MM.1S (cell line): ENCODE measurements at regions not wholly inside any gene's neighbourhood (a gene's known extent, or its start where the extent isn't known, plus 50 kb on each side); places are given as distances from the start of the nearest gene placed in this dataset.

Experiments
- DNase-seq: peaks from one replicate; pipeline ENCODE4 v3.0.0-alpha.2; 2015
- H2AFZ ChIP-seq: fragments of 300-600 bp; sonication (generic); 2 replicates; pipeline ENCODE4 v1.6.0; 2016; ENCODE audit warnings: antibody characterized with exemption, low read length
- H3F3A ChIP-seq: fragments of 300-600 bp; sonication (generic); 2 replicates; pipeline ENCODE4 v1.6.1; 2016; ENCODE audit warnings: mild to moderate bottlenecking, antibody characterized with exemption, low read length, moderate library complexity, mixed read lengths; ENCODE audit not compliant: insufficient read depth
- H3K27ac ChIP-seq: fragments of 300-600 bp; sonication (generic); 2 replicates; pipeline ENCODE4 v1.5.1; 2016; ENCODE audit warnings: mild to moderate bottlenecking, low read length
- H3K27me3 ChIP-seq: fragments of 300-600 bp; sonication (generic); replicated peaks from 2 replicates; pipeline ENCODE4 v1.6.0; 2016; ENCODE audit warnings: low read length; ENCODE audit not compliant: insufficient read depth
- H3K36me3 ChIP-seq: fragments of 300-600 bp; sonication (generic); replicated peaks from 2 replicates; pipeline ENCODE4 v1.6.1; 2016; ENCODE audit warnings: mild to moderate bottlenecking, low read length, mixed read lengths; ENCODE audit not compliant: insufficient read depth
- H3K4me1 ChIP-seq: fragments of 300-600 bp; sonication (generic); 2 replicates; pipeline ENCODE4 v1.6.1; 2016; ENCODE audit warnings: low read length, mixed read lengths
- H3K4me2 ChIP-seq: fragments of 300-600 bp; sonication (generic); 2 replicates; pipeline ENCODE4 v1.6.0; 2016; ENCODE audit warnings: low read depth, low read length
- H3K4me3 ChIP-seq: fragments of 300-600 bp; sonication (generic); 2 replicates; pipeline ENCODE4 v1.5.1; 2016; ENCODE audit warnings: low read length, mixed read lengths
- H3K79me2 ChIP-seq: fragments of 300-600 bp; sonication (generic); 2 replicates; pipeline ENCODE4 v1.6.1; 2016; ENCODE audit warnings: mixed run types, low read length, mixed read lengths
- H3K9ac ChIP-seq: fragments of 300-600 bp; sonication (generic); 2 replicates; pipeline ENCODE4 v1.6.1; 2016; ENCODE audit warnings: low read length, mixed read lengths
- H3K9me2 ChIP-seq: fragments of 300-600 bp; sonication (generic); replicated peaks from 2 replicates; pipeline ENCODE4 v1.6.1; 2016; ENCODE audit warnings: mild to moderate bottlenecking, low read length, mixed read lengths; ENCODE audit not compliant: insufficient read depth
- H3K9me3 ChIP-seq: fragments of 300-600 bp; sonication (generic); replicated peaks from 2 replicates; pipeline ENCODE4 v1.6.1; 2016; ENCODE audit warnings: mild to moderate bottlenecking, low read length, mixed read lengths; ENCODE audit not compliant: insufficient read depth
- H4K20me1 ChIP-seq: fragments of 300-600 bp; sonication (generic); 2 replicates; pipeline ENCODE4 v1.6.1; 2016; ENCODE audit warnings: mild to moderate bottlenecking, low read length, moderate library complexity, mixed read lengths; ENCODE audit not compliant: insufficient read depth
- EZH2 ChIP-seq: fragments of 300-600 bp; sonication (generic); optimal IDR thresholded peaks from 2 replicates; pipeline ENCODE3; 2017; ENCODE audit warnings: low read depth, mild to moderate bottlenecking, antibody characterized with exemption, low read length, mixed read lengths
- EZH2phosphoT487 ChIP-seq: fragments of 300-600 bp; sonication (generic); IDR thresholded peaks from 2 replicates; pipeline ENCODE4 v1.6.1; 2018; ENCODE audit warnings: antibody characterized with exemption, low read length
- TF ChIP-seq, protein P1 (sequence below): fragments of 300-600 bp; sonication (generic); IDR thresholded peaks from 2 replicates; pipeline ENCODE4 v1.5.1; 2016; ENCODE audit warnings: antibody characterized with exemption, low read length, mixed read lengths

DNA sequence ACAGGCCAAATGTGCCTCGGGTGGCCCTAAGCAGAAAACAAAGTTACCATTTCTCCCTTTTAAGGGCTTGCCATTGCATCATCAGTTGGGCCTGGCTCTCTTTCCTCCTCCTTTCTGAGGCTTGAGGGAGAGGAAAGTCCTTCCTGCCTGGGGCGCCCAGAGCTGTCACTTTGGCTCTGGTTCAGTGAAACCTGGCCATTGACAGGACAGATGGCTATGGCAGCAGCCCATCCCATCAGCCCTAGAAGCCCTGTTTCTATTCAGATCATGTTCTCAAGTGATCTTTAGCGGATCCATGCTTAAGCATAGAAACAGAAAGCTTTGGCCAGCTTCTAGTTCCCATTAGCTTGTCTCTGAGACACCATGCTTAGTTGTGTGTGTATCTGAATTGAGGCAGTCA lies 293.4 kb downstream of the YTHDC2 start:
- no peaks in the 10 kb centered on the region for H3K27me3 ChIP-seq
- no peaks in the 10 kb centered on the region for H4K20me1 ChIP-seq
- no peaks in the 10 kb centered on the region for H3K36me3 ChIP-seq
- no peaks in the 10 kb centered on the region for H3K4me1 ChIP-seq
- no peaks in the 10 kb centered on the region for H3K79me2 ChIP-seq
- no peaks in the 10 kb centered on the region for H3K9me2 ChIP-seq
- H3K9ac ChIP-seq = no peak overlapping the region
- H2AFZ ChIP-seq = no peak overlapping the region
- no peak overlapping the region for H3K4me2 ChIP-seq
- TF ChIP-seq EZH2 = no peak
- TF ChIP-seq EZH2phosphoT487 = no peak
- TF ChIP-seq, protein P1, sequence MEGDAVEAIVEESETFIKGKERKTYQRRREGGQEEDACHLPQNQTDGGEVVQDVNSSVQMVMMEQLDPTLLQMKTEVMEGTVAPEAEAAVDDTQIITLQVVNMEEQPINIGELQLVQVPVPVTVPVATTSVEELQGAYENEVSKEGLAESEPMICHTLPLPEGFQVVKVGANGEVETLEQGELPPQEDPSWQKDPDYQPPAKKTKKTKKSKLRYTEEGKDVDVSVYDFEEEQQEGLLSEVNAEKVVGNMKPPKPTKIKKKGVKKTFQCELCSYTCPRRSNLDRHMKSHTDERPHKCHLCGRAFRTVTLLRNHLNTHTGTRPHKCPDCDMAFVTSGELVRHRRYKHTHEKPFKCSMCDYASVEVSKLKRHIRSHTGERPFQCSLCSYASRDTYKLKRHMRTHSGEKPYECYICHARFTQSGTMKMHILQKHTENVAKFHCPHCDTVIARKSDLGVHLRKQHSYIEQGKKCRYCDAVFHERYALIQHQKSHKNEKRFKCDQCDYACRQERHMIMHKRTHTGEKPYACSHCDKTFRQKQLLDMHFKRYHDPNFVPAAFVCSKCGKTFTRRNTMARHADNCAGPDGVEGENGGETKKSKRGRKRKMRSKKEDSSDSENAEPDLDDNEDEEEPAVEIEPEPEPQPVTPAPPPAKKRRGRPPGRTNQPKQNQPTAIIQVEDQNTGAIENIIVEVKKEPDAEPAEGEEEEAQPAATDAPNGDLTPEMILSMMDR = no peak
- H3K27ac ChIP-seq = no peak overlapping the region
- H3K4me3 ChIP-seq = no peak overlapping the region
- no peak for DNase-seq
- no peaks in the 10 kb centered on the region for H3K9me3 ChIP-seq
- H3F3A ChIP-seq = no peaks in the 10 kb centered on the region

- H4K20me1 ChIP-seq = no peaks in the 10 kb centered on the region
- no peaks in the 10 kb centered on the region for H3K36me3 ChIP-seq
- H3K9me2 ChIP-seq = no peaks in the 10 kb centered on the region
- H3K4me1 ChIP-seq = no peaks in the 10 kb centered on the region
- TF ChIP-seq EZH2 = no peak
- TF ChIP-seq, protein P1 = no peak
- TF ChIP-seq EZH2phosphoT487 = no peak
- no peak overlapping the region for H2AFZ ChIP-seq
- no peaks in the 10 kb centered on the region for H3K79me2 ChIP-seq
- DNase-seq = no peak
- H3K4me3 ChIP-seq = no peak overlapping the region
- H3F3A ChIP-seq = no peaks in the 10 kb centered on the region
- no peak overlapping the region for H3K4me2 ChIP-seq
- no peak overlapping the region for H3K9ac ChIP-seq
- no peaks in the 10 kb centered on the region for H3K9me3 ChIP-seq
- H3K27ac ChIP-seq = no peak overlapping the region
- no peaks in the 10 kb centered on the region for H3K27me3 ChIP-seq
Measured at GRCh38 chr5:113807427-113807991, 294.0 kb downstream of the YTHDC2 start.

GRCh38 chr5:113808956-113809355 lies 295.5 kb downstream of the YTHDC2 start:
- no peaks in the 10 kb centered on the region for H3K9me2 ChIP-seq
- no peak overlapping the region for H3K4me2 ChIP-seq
- DNase-seq = no peak
- H3K4me3 ChIP-seq = no peak overlapping the region
- no peak overlapping the region for H3K27ac ChIP-seq
- H3K9ac ChIP-seq = no peak overlapping the region
- no peaks in the 10 kb centered on the region for H3K27me3 ChIP-seq
- H4K20me1 ChIP-seq = no peaks in the 10 kb centered on the region
- TF ChIP-seq, protein P1 = no peak
- TF ChIP-seq EZH2 = no peak
- TF ChIP-seq EZH2phosphoT487 = no peak
- no peaks in the 10 kb centered on the region for H3K36me3 ChIP-seq
- H3K9me3 ChIP-seq = no peaks in the 10 kb centered on the region
- no peak overlapping the region for H2AFZ ChIP-seq
- no peaks in the 10 kb centered on the region for H3F3A ChIP-seq
- H3K79me2 ChIP-seq = no peaks in the 10 kb centered on the region
- no peaks in the 10 kb centered on the region for H3K4me1 ChIP-seq
